Effector memory CD8-positive, alpha-beta T cell (primary cell): ENCODE measurements at regions not wholly inside any gene's neighbourhood (a gene's known extent, or its start where the extent isn't known, plus 50 kb on each side); places are given as distances from the start of the nearest gene placed in this dataset.

ENCODE experiments used
- ATAC-seq: fragments of 150-1000 bp; cut with Tn5 transposase; replicated peaks from 2 replicates; pipeline ENCODE4 v1.10.0; 2021; ENCODE audit warnings: mild to moderate bottlenecking, moderate library complexity
- DNase-seq, 3 experiments: peaks; one replicate each; pipeline ENCODE4 v3.0.0; 2021
- H3K27ac Mint-ChIP-seq, 2 donors: one replicate each; pipeline ENCODE4 v1.8.0; 2022; ENCODE audit warnings: mild to moderate bottlenecking in 2 of 2, mixed read lengths in 2 of 2, moderate library complexity in 2 of 2
- H3K27me3 Mint-ChIP-seq, 2 donors: one replicate each; pipeline ENCODE4 v1.8.0; 2022; ENCODE audit warnings: mixed read lengths in 2 of 2
- H3K36me3 Mint-ChIP-seq: one replicate; pipeline ENCODE4 v1.8.0; 2022; ENCODE audit warnings: mild to moderate bottlenecking, moderate library complexity, mixed read lengths; ENCODE audit not compliant: insufficient read depth
- H3K4me1 Mint-ChIP-seq, 2 donors: one replicate each; pipeline ENCODE4 v1.8.0; 2022; ENCODE audit warnings: low read depth in 2 of 2, mixed read lengths in 2 of 2
- H3K4me3 Mint-ChIP-seq, 2 donors: one replicate each; pipeline ENCODE4 v1.8.0; 2022; ENCODE audit warnings: mild to moderate bottlenecking in 2 of 2, mixed read lengths in 2 of 2, moderate library complexity in 2 of 2
- H3K9me3 Mint-ChIP-seq, 2 donors: one replicate each; pipeline ENCODE4 v1.8.0; 2022; ENCODE audit warnings: mixed read lengths in 2 of 2

- H3K27ac Mint-ChIP-seq = no peak overlapping the region
- peaks cover 4 to 9% of the 10 kb centered on the region in 2 donors for H3K9me3 Mint-ChIP-seq
- DNase-seq (no peak), ATAC-seq (no peak)
- no peaks in the 10 kb centered on the region for H3K36me3 Mint-ChIP-seq
- H3K4me3 Mint-ChIP-seq = no peak overlapping the region
- no peaks in the 10 kb centered on the region for H3K27me3 Mint-ChIP-seq
- H3K4me1 Mint-ChIP-seq = no peaks in the 10 kb centered on the region
Measured at GRCh38 chr5:92930057-92930456, 651.0 kb downstream of the NR2F1-AS1 start.

DNA sequence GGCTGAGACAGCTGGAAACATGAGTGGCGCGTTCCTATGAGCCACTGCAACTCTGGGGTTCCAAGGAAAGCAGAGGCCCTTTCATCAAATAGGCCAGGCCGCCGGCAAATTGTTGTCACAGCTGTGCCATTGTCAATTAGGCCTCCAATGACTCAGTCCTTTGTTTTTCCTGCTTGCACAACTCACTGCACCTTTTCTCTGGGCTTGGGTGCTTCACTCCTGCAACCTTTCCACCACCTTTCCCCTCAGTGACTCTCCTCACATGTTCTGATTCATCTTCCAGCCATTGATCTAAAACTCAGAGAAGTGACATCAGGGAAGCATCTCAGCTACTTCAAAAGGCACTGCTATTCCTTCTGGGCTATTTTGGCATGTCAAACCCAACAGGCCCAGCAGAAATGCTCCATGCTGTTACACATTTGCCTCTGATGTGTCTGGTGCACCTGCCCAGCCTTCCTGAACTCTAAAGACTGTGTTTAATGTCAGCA, 653.7 kb downstream of the NR2F1-AS1 start:
- Mint-ChIP-seq H3K4me1 (no peaks in the 10 kb centered on the region), H3K27me3 (no peaks in the 10 kb centered on the region), H3K4me3 (no peak overlapping the region), H3K27ac (no peak overlapping the region), H3K9me3 (peaks cover 4 to 12% of the 10 kb centered on the region in 2 donors), H3K36me3 (no peaks in the 10 kb centered on the region)
- DNase-seq = no peak
- ATAC-seq = no peak

DNA sequence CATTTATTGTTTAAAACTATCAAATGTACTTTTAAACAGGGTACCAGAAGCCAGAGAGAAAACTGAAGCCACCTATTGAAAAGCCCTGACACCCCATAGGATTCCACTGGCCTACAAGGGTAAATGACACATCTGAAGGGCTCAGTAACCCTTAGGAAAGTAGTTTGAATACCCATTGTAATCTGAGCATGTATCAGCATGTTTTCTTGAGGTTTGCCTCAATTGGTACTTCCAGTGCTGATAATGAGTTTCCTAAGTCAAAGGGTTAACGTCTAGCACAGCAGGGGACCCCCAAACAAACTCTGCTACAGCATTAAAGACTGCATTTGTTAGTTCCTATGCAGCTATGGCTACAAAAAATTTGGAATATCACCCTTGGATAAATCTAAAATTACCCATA, 657.1 kb downstream of the NR2F1-AS1 start:
- Mint-ChIP-seq H3K4me3 (no peak overlapping the region), H3K27me3 (no peaks in the 10 kb centered on the region), H3K36me3 (no peaks in the 10 kb centered on the region), H3K4me1 (no peaks in the 10 kb centered on the region), H3K27ac (no peak overlapping the region), H3K9me3 (peaks cover 0 to 13% of the 10 kb centered on the region in 2 donors)
- ATAC-seq (no peak), DNase-seq (no peak)

DNA sequence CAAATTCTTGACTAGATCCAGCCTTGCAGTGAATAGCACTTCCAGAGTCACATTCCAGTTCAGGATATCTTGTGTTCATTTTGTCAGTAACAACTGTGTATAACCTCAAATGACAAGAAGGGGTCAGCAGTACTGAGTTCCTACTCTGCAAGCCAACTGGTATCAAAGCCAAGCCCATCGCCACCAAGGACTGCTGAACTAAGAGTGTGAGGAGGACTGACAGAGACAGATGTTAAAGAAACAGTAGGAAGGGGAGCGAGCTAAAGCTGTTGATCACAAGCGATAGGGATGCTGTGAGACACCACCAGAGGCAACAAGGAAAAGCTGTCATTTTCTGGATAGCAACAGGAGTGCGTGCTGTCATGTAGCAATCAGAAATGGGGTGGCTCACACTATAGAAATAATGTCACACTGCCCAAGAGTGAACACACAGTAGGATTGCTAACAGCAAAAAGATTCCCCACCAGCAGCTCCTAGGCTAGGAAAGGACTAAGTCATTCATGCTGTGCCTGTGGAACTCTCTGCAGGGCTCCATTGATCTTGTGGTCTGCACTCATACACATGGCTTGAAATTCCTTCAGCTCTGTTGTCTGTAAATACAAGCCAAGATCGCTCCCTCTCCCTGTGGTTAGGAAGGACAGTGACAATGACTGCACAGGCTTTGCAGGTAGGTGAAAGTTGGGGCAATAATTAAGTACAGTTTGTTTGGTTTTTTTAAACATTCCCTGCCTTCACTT, 658.6 kb downstream of the NR2F1-AS1 start:
- Mint-ChIP-seq H3K36me3 (no peaks in the 10 kb centered on the region), H3K9me3 (peaks cover 0 to 13% of the 10 kb centered on the region in 2 donors), H3K4me1 (no peaks in the 10 kb centered on the region), H3K4me3 (no peak overlapping the region), H3K27ac (no peak overlapping the region), H3K27me3 (no peaks in the 10 kb centered on the region)
- no peak for ATAC-seq
- DNase-seq = no peak

DNA sequence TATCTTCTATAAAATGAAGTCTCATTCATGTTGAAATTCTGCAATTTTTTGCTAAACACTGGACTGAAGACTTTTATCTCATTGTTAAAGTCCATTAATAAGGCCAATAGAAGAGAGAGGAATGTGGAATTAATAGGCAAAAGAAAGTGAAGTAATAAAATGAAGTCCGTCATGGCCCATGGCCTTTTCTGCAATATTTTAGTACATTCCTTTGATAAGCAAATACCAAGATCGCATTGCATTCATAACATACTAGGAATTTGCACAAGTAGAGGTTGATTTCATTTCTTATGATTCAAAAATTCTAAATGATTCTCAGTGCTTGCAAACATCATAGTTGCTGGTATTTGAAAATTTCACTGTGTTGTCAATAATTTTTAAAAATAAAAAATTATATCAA, 664.0 kb downstream of the NR2F1-AS1 start:
- Mint-ChIP-seq H3K9me3 (peaks cover 2% of the 10 kb centered on the region in 2 donors), H3K4me3 (no peak overlapping the region), H3K36me3 (no peaks in the 10 kb centered on the region), H3K4me1 (no peaks in the 10 kb centered on the region), H3K27me3 (no peaks in the 10 kb centered on the region), H3K27ac (no peak overlapping the region)
- ATAC-seq = no peak
- DNase-seq = no peak

DNA sequence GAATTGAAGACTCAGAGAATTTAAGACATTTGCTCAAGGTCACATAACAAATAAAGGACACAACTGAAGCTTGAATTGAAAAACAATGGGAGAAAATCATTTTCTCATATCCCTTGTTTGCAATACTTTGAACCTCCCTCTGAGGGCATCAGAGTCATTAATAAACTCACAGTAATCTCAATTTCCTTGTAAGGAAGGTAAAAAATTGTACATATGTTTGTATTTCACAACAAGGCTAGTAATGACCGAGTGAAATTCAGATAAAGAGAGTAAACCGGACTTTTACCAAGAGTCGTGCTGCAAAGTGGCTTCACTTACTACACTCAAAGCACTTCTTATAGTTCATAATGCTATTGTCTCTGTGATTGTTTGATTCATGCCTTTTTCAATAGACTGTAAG, 665.0 kb downstream of the NR2F1-AS1 start:
- ATAC-seq (no peak), DNase-seq (no peak)
- H3K27ac Mint-ChIP-seq = no peak overlapping the region
- peaks cover 0 to 2% of the 10 kb centered on the region in 2 donors for H3K9me3 Mint-ChIP-seq
- no peak overlapping the region for H3K4me3 Mint-ChIP-seq
- H3K4me1 Mint-ChIP-seq = no peaks in the 10 kb centered on the region
- H3K27me3 Mint-ChIP-seq = no peaks in the 10 kb centered on the region
- no peaks in the 10 kb centered on the region for H3K36me3 Mint-ChIP-seq

GRCh38 chr5:92912283-92912682, 668.7 kb downstream of the NR2F1-AS1 start:
- Mint-ChIP-seq H3K4me3 (no peak overlapping the region), H3K4me1 (no peaks in the 10 kb centered on the region), H3K27me3 (no peaks in the 10 kb centered on the region), H3K36me3 (no peaks in the 10 kb centered on the region), H3K27ac (no peak overlapping the region), H3K9me3 (peaks cover 0 to 4% of the 10 kb centered on the region in 2 donors)
- DNase-seq (no peak), ATAC-seq (no peak)

GRCh38 chr5:92911851-92912250, 669.2 kb downstream of the NR2F1-AS1 start:
- Mint-ChIP-seq H3K27ac (no peak overlapping the region), H3K4me3 (no peak overlapping the region), H3K27me3 (no peaks in the 10 kb centered on the region), H3K9me3 (peaks cover 0 to 4% of the 10 kb centered on the region in 2 donors), H3K4me1 (no peaks in the 10 kb centered on the region), H3K36me3 (no peaks in the 10 kb centered on the region)
- no peak for DNase-seq
- ATAC-seq = no peak

GRCh38 chr5:92911293-92911692, 669.7 kb downstream of the NR2F1-AS1 start:
- H3K4me3 Mint-ChIP-seq = no peak overlapping the region
- no peak for ATAC-seq
- H3K9me3 Mint-ChIP-seq = peaks cover 0 to 4% of the 10 kb centered on the region in 2 donors
- H3K27me3 Mint-ChIP-seq = no peaks in the 10 kb centered on the region
- H3K36me3 Mint-ChIP-seq = no peaks in the 10 kb centered on the region
- no peak overlapping the region for H3K27ac Mint-ChIP-seq
- no peak for DNase-seq
- no peaks in the 10 kb centered on the region for H3K4me1 Mint-ChIP-seq

DNA sequence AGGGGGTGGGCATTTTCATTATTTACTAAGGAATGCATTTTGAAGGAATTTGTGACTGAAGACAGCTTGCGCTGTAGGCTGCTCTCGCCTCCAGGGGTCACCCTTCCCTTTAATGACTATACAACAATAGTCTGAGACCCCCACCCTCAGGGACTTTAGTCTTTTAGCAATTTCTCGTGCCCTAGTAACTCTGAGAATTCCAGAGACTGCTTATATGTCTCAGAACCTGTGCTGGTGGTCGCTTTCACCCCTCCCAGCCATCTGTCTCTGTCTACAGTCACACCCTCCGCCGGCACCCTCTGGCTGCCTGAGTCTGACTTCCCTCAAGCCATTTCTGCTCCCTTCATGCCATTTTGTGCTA, 671.4 kb downstream of the NR2F1-AS1 start:
- ATAC-seq (no peak), DNase-seq (no peak)
- Mint-ChIP-seq H3K4me1 (no peaks in the 10 kb centered on the region), H3K9me3 (peaks cover 0 to 3% of the 10 kb centered on the region in 2 donors), H3K27ac (no peak overlapping the region), H3K4me3 (no peak overlapping the region), H3K27me3 (no peaks in the 10 kb centered on the region), H3K36me3 (no peaks in the 10 kb centered on the region)

DNA sequence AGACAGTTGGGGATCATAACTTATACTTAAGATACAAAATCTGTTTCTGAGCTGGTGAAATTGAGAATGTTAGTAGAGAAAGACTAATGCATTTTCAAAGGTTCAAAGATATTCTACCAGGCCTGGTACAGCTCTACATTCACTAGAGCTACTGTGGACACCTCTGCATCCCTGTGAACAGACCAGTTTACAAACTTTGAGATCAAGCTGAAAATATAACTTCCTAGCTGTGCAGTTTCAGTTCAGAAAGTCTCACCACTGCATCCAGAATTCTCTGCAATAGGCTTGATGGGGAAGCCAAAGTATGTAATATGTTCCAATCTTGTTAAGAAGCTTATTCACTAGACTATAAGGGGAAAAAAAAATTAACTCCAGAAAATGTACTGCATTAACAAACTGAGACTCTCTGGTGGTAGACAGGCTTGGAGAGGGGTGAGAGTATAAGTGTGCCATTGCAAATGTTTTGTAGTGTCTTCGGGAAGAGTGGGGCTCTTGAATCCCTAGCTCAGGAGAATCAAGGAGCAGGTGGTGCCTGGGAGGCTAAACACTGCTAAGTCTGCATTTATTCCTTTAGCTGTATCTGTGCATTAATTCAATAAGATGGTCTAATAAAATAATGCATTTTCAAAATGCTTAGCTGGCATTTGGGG, 671.9 kb downstream of the NR2F1-AS1 start:
- no peak for ATAC-seq
- H3K27ac Mint-ChIP-seq = no peak overlapping the region
- H3K36me3 Mint-ChIP-seq = no peaks in the 10 kb centered on the region
- no peaks in the 10 kb centered on the region for H3K27me3 Mint-ChIP-seq
- H3K9me3 Mint-ChIP-seq = peaks cover 0 to 2% of the 10 kb centered on the region in 2 donors
- no peak for DNase-seq
- H3K4me3 Mint-ChIP-seq = no peak overlapping the region
- no peaks in the 10 kb centered on the region for H3K4me1 Mint-ChIP-seq

- no peak for DNase-seq
- Mint-ChIP-seq H3K27ac (no peak overlapping the region), H3K4me3 (no peak overlapping the region), H3K27me3 (no peaks in the 10 kb centered on the region), H3K9me3 (peaks cover 0 to 2% of the 10 kb centered on the region in 2 donors), H3K36me3 (no peaks in the 10 kb centered on the region), H3K4me1 (no peaks in the 10 kb centered on the region)
- no peak for ATAC-seq
Measured at GRCh38 chr5:92907938-92908606, 672.9 kb downstream of the NR2F1-AS1 start.

GRCh38 chr5:92906798-92907376, 674.1 kb downstream of the NR2F1-AS1 start:
- Mint-ChIP-seq H3K4me1 (no peaks in the 10 kb centered on the region), H3K27ac (no peak overlapping the region), H3K9me3 (peaks cover 0 to 2% of the 10 kb centered on the region in 2 donors), H3K27me3 (no peaks in the 10 kb centered on the region), H3K36me3 (no peaks in the 10 kb centered on the region), H3K4me3 (no peak overlapping the region)
- DNase-seq (no peak), ATAC-seq (no peak)
